ENCODE measurements at regions not wholly inside any gene's neighbourhood (a gene's known extent, or its start where the extent isn't known, plus 50 kb on each side); places are given as distances from the start of the nearest gene placed in this dataset.

- TF ChIP-seq CTCF (IDR thresholded peaks at IDR 0.05; ENCODE audit: low read length, missing control alignments), result no peak
Measured at GRCh38 chr6:167711211-167711610, 115.5 kb upstream of the AFDN start.

GRCh38 chr6:167711768-167712730 is 114.7 kb upstream of the AFDN start:
- no peak for DNase-seq (ENCODE audit: low read depth)
- TF ChIP-seq CTCF (IDR thresholded peaks at IDR 0.05; ENCODE audit: low read length, missing control alignments), result no peak
- no peak overlapping the region for H3K4me3 ChIP-seq (replicated peaks; ENCODE audit: low read depth, low read length)

More at GRCh38 chr6:167711211-167711610, 115.5 kb upstream of the AFDN start:
- no peak for DNase-seq (ENCODE audit: low read depth)
- no peak overlapping the region for H3K4me3 ChIP-seq (replicated peaks; ENCODE audit: low read depth, low read length)

- no peak overlapping the region for H3K4me3 ChIP-seq (replicated peaks; ENCODE audit: low read depth, low read length)
- DNase-seq (ENCODE audit: low read depth), result no peak
- TF ChIP-seq CTCF (IDR thresholded peaks at IDR 0.05; ENCODE audit: low read length, missing control alignments), result no peak
Measured at GRCh38 chr6:167712731-167713475, 113.8 kb upstream of the AFDN start.

- no peak for TF ChIP-seq CTCF (IDR thresholded peaks at IDR 0.05; ENCODE audit: low read length, missing control alignments)
- peak; percentile 43 for DNase-seq (ENCODE audit: low read depth)
- no peak overlapping the region for H3K4me3 ChIP-seq (replicated peaks; ENCODE audit: low read depth, low read length)
Measured at GRCh38 chr6:167714152-167714551, 112.6 kb upstream of the AFDN start.

- no peak for DNase-seq (ENCODE audit: low read depth)
- no peak overlapping the region for H3K4me3 ChIP-seq (replicated peaks; ENCODE audit: low read depth, low read length)
- TF ChIP-seq CTCF (IDR thresholded peaks at IDR 0.05; ENCODE audit: low read length, missing control alignments), result no peak
Measured at GRCh38 chr6:167717455-167717854, 109.3 kb upstream of the AFDN start.

GRCh38 chr6:167717867-167718266 is 108.8 kb upstream of the AFDN start:
- H3K4me3 ChIP-seq (replicated peaks; ENCODE audit: low read depth, low read length), result no peak overlapping the region
- DNase-seq (ENCODE audit: low read depth), result no peak

More at GRCh38 chr6:167717867-167718266, 108.8 kb upstream of the AFDN start:
- no peak for TF ChIP-seq CTCF (IDR thresholded peaks at IDR 0.05; ENCODE audit: low read length, missing control alignments)

All from fibroblast of pulmonary artery (primary cell).